HepG2 (cell line): ENCODE measurements at regions not wholly inside any gene's neighbourhood (a gene's known extent, or its start where the extent isn't known, plus 50 kb on each side); places are given as distances from the start of the nearest gene placed in this dataset.

ENCODE experiments used
- ATAC-seq: fragments of 200-7000 bp; cut with Tn5 transposase; 3 replicates; pipeline ENCODE4 v1.9.1; 2020; ENCODE audit warnings: mild to moderate bottlenecking, moderate library complexity
- BruUV-seq: library from RNA; stranded (reverse); fragments of 400-500 nt; replicated peaks from 2 replicates; lab custom pipeline; 2021; lab: Mats Ljungman, UMichigan
- CTCF ChIA-PET: fragments of 300-600 bp; formaldehyde crosslinking; extraction: SDS; loops from one replicate; lab custom pipeline; 2021; ENCODE audit warnings: low total read pairs, inconsistent platforms, low intra/inter-chr PET ratio; lab: Yijun Ruan, JAX
- POLR2A ChIA-PET: fragments of 350-600 bp; sonication (Branson Sonifier 250); formaldehyde crosslinking; loops from one replicate; lab custom pipeline; 2020; ENCODE audit warnings: antibody characterized with exemption, inconsistent platforms; lab: Yijun Ruan, JAX
- DNase-seq: peaks from one replicate; pipeline ENCODE4 v3.0.0-alpha.2; 2015; ENCODE audit warnings: low spot score
- FAIRE-seq: peaks from 3 replicates; lab custom pipeline; 2011; peaks lifted over from hg19 to GRCh38; lab: Jason Lieb, UNC
- H2AFZ ChIP-seq: one replicate; pipeline ENCODE4 v1.6.1; 2011; ENCODE audit warnings: low read length, inconsistent platforms
- H3K27ac ChIP-seq: fragments of 300-600 bp; 3 replicates; pipeline ENCODE4 v1.8.0; 2011; ENCODE audit warnings: mixed run types, mild to moderate bottlenecking, mixed read lengths, low read length, inconsistent platforms; ENCODE audit not compliant: insufficient read depth; ENCODE audit errors: extremely low read length
- H3K27me3 ChIP-seq, 2 experiments: fragments of 200-600 bp in 1 of 2; 2 replicates in 1 of 2; 3 replicates in 1 of 2; pipeline versions ENCODE4 v1.6.0 to v1.8.0; 2011; ENCODE audit warnings: low read length in 2 of 2, mild to moderate bottlenecking in 2 of 2, moderate library complexity in 2 of 2, inconsistent platforms in 1 of 2; ENCODE audit not compliant: insufficient read depth in 2 of 2, control insufficient read depth in 1 of 2
- H3K36me3 ChIP-seq, 2 experiments: fragments of 200-600 bp in 1 of 2; replicated peaks in 1 of 2; 2 replicates in 1 of 2; 3 replicates in 1 of 2; pipeline versions ENCODE4 v1.5.1 to v1.8.0; 2011; ENCODE audit warnings: low read length in 2 of 2, inconsistent platforms in 1 of 2; ENCODE audit not compliant: insufficient read depth in 2 of 2, control insufficient read depth in 1 of 2
- H3K4me1 ChIP-seq: 2 replicates; pipeline ENCODE4 v1.5.1; 2012; ENCODE audit warnings: low read length, inconsistent platforms; ENCODE audit not compliant: insufficient read depth
- H3K4me2 ChIP-seq: 2 replicates; pipeline ENCODE4 v1.6.0; 2011; ENCODE audit warnings: low read depth, low read length, inconsistent platforms
- H3K4me3 ChIP-seq, 3 experiments: fragments of 200-600 bp in 1 of 3; sonication (generic), shearing (Covaris generic) in 1 of 3; replicated peaks in 1 of 3; 2 replicates each; pipeline ENCODE4 v1.5.1; 2011 to 2016; ENCODE audit warnings: low read length in 3 of 3, inconsistent platforms in 2 of 3, low read depth in 2 of 3, mild to moderate bottlenecking in 2 of 3, control low read depth in 1 of 3, mixed read lengths in 1 of 3; ENCODE audit not compliant: insufficient read depth in 1 of 3
- H3K79me2 ChIP-seq: one replicate; pipeline ENCODE4 v1.6.1; 2011; ENCODE audit warnings: low read length, inconsistent platforms; ENCODE audit not compliant: insufficient read depth
- H3K9ac ChIP-seq: 2 replicates; pipeline ENCODE4 v1.6.0; 2011; ENCODE audit warnings: mild to moderate bottlenecking, low read depth, low read length, inconsistent platforms; ENCODE audit not compliant: insufficient read depth
- H3K9me3 ChIP-seq: 2 replicates; pipeline ENCODE4 v1.5.1; 2012; ENCODE audit warnings: mild to moderate bottlenecking, low read length
- H4K20me1 ChIP-seq: 2 replicates; pipeline ENCODE4 v1.6.0; 2011; ENCODE audit warnings: inconsistent platforms, mild to moderate bottlenecking, low read length, moderate library complexity; ENCODE audit not compliant: insufficient read depth
- NCOR1 ChIP-seq: fragments of 200-600 bp; sonication (generic); IDR thresholded peaks from 2 replicates; pipeline ENCODE4 v1.7.0; 2017; ENCODE audit warnings: antibody characterized with exemption, low read length, borderline replicate concordance
- RARG ChIP-seq: sonication (generic); formaldehyde crosslinking; IDR thresholded peaks from 2 replicates; pipeline ENCODE4 v1.4.0; 2020; ENCODE audit warnings: low read depth, mild to moderate bottlenecking, missing genetic modification reagents
- REL ChIP-seq: sonication (generic); formaldehyde crosslinking; conservative IDR thresholded peaks from 2 replicates; pipeline ENCODE4 v1.8.0; 2022; ENCODE audit warnings: mild to moderate bottlenecking, missing genetic modification reagents, moderate library complexity
- TERF1 ChIP-seq: sonication (generic); formaldehyde crosslinking; IDR thresholded peaks from 2 replicates; pipeline ENCODE4 v1.8.0; 2022; ENCODE audit warnings: mild to moderate bottlenecking, missing genetic modification reagents, moderate library complexity
- ZC3H13 ChIP-seq: sonication (generic); formaldehyde crosslinking; IDR thresholded peaks from 2 replicates; pipeline ENCODE4 v1.8.1; 2023; ENCODE audit warnings: mild to moderate bottlenecking, missing genetic modification reagents, moderate library complexity
- ZNF12 ChIP-seq: sonication (generic); formaldehyde crosslinking; IDR thresholded peaks from 2 replicates; pipeline ENCODE4 v1.5.0; 2020; ENCODE audit warnings: missing genetic modification reagents
- ZNF30 ChIP-seq: sonication (generic); formaldehyde crosslinking; IDR thresholded peaks from 2 replicates; pipeline ENCODE4 v1.5.0; 2020; ENCODE audit warnings: mild to moderate bottlenecking, missing genetic modification reagents
- ZNF333 ChIP-seq: sonication (generic); formaldehyde crosslinking; IDR thresholded peaks from 2 replicates; pipeline ENCODE4 v1.4.0; 2020; ENCODE audit warnings: mild to moderate bottlenecking, missing genetic modification reagents, borderline replicate concordance
- ZNF343 ChIP-seq: sonication (generic); formaldehyde crosslinking; IDR thresholded peaks from 2 replicates; pipeline ENCODE4 v1.4.0; 2020; ENCODE audit warnings: mild to moderate bottlenecking, missing genetic modification reagents
- ZNF552 ChIP-seq: sonication (generic); formaldehyde crosslinking; IDR thresholded peaks from 2 replicates; pipeline ENCODE4 v1.9.0; 2022; ENCODE audit warnings: missing genetic modification reagents, mild to moderate bottlenecking, borderline replicate concordance
- ZNF562 ChIP-seq: sonication (generic); formaldehyde crosslinking; IDR thresholded peaks from 2 replicates; pipeline ENCODE4 v1.8.0; 2022; ENCODE audit warnings: missing genetic modification reagents, borderline replicate concordance
- WGBS: methylation state at CpG from one replicate; pipeline ENCODE4 v1.1.6; 2017; ENCODE audit warnings: low lambda C conversion rate; 5-methylcytosine and 5-hydroxymethylcytosine counted together
- in situ Hi-C: cut with HindIII; loops from 2 replicates; pipeline ENCODE4 v1.10.0; 2017; ENCODE audit warnings: low pct_unique_long_range_greater_than_20kb; ENCODE audit not compliant: extremely low pct_ligation_motif_present
- intact Hi-C: fragments of 100-400 bp; cut with micrococcal nuclease; formaldehyde crosslinking; loops from one replicate; pipeline ENCODE4 v1.10.0; 2022; ENCODE audit not compliant: unreplicated experiment

GRCh38 chr20:39808613-39809012 is 846.5 kb downstream of the DHX35 start:
- H3K4me3 ChIP-seq, result no peak overlapping the region
- no peaks in the 10 kb centered on the region for H3K4me1 ChIP-seq
- POLR2A ChIA-PET, result no interaction called here
- FAIRE-seq, result no peak
- no peak overlapping the region for H3K4me2 ChIP-seq
- H4K20me1 ChIP-seq, result no peaks in the 10 kb centered on the region
- H3K36me3 ChIP-seq, result no peaks in the 10 kb centered on the region
- peaks cover 73% of the 10 kb centered on the region for H3K9me3 ChIP-seq
- no peak for ATAC-seq
- no peak overlapping the region for H3K9ac ChIP-seq
- no peaks in the 10 kb centered on the region for H3K79me2 ChIP-seq
- in situ Hi-C loops, result no loop called here
- intact Hi-C loops, result no loop called here
- H3K27me3 ChIP-seq, result no peaks in the 10 kb centered on the region
- no peak for DNase-seq
- WGBS, result 1% methylated on average over 1 of the region's 1 CpG
- no peak overlapping the region for H2AFZ ChIP-seq
- TF ChIP-seq TERF1 (CRISPR knock-in tag), result no peak
- CTCF ChIA-PET, result no interaction called here
- BruUV-seq, result no TSS peak
- H3K27ac ChIP-seq, result no peak overlapping the region

- H3K27me3 ChIP-seq, result no peaks in the 10 kb centered on the region
- in situ Hi-C loops, result no loop called here
- no peak overlapping the region for H2AFZ ChIP-seq
- DNase-seq (no peak), FAIRE-seq (no peak), ATAC-seq (no peak)
- 0% methylated on average over 1 of the region's 1 CpG for WGBS
- TF ChIP-seq RARG (CRISPR knock-in tag) (no peak), ZNF343 (CRISPR knock-in tag) (no peak), ZNF562 (CRISPR knock-in tag) (no peak), REL (CRISPR knock-in tag) (no peak), ZNF12 (CRISPR knock-in tag) (no peak), ZNF30 (CRISPR knock-in tag) (no peak), ZNF552 (CRISPR knock-in tag) (no peak), ZC3H13 (CRISPR knock-in tag) (no peak), ZNF333 (no peak), NCOR1 (no peak)
- H3K9ac ChIP-seq, result no peak overlapping the region
- no peaks in the 10 kb centered on the region for H3K79me2 ChIP-seq
- no peak overlapping the region for H3K4me3 ChIP-seq
- H3K36me3 ChIP-seq, result no peaks in the 10 kb centered on the region
- intact Hi-C loops, result no loop called here
- BruUV-seq, result no TSS peak
- no peaks in the 10 kb centered on the region for H4K20me1 ChIP-seq
- H3K4me2 ChIP-seq, result no peak overlapping the region
- no peak overlapping the region for H3K27ac ChIP-seq
- no peaks in the 10 kb centered on the region for H3K4me1 ChIP-seq
- peaks cover 64% of the 10 kb centered on the region for H3K9me3 ChIP-seq
- POLR2A ChIA-PET, result no interaction called here
- CTCF ChIA-PET, result no interaction called here
These were observed 838.4 kb downstream of the DHX35 start for GRCh38 chr20:39800548-39800947.
